Neural progenitor cell (in vitro differentiated cells): ENCODE measurements at regions not wholly inside any gene's neighbourhood (a gene's known extent, or its start where the extent isn't known, plus 50 kb on each side); places are given as distances from the start of the nearest gene placed in this dataset.

ENCODE experiments used
- DNase-seq: peaks from one replicate; pipeline ENCODE4 v3.0.0-alpha.2; 2016; ENCODE audit warnings: low spot score
- H2AFZ ChIP-seq: fragments of 200-600 bp; sonication (generic); replicated peaks from 2 replicates; pipeline ENCODE4 v1.6.1; 2016; ENCODE audit warnings: antibody characterized with exemption
- H3F3A ChIP-seq: fragments of 200-600 bp; sonication (generic); 2 replicates; pipeline ENCODE4 v1.6.1; 2016; ENCODE audit warnings: antibody characterized with exemption, low read depth
- H3K27ac ChIP-seq: fragments of 200-600 bp; sonication (generic); 2 replicates; pipeline ENCODE4 v1.5.1; 2016; ENCODE audit warnings: mild to moderate bottlenecking
- H3K27me3 ChIP-seq: fragments of 200-600 bp; sonication (generic); 2 replicates; pipeline ENCODE4 v1.6.1; 2016; ENCODE audit warnings: mild to moderate bottlenecking, moderate library complexity
- H3K36me3 ChIP-seq: fragments of 200-600 bp; sonication (generic); 2 replicates; pipeline ENCODE4 v1.5.1; 2016
- H3K4me1 ChIP-seq: fragments of 200-600 bp; sonication (generic); 2 replicates; pipeline ENCODE4 v1.6.1; 2016; ENCODE audit warnings: mixed run types
- H3K4me2 ChIP-seq: fragments of 200-600 bp; sonication (generic); 2 replicates; pipeline ENCODE4 v1.6.1; 2016
- H3K4me3 ChIP-seq: fragments of 200-600 bp; sonication (generic); 2 replicates; pipeline ENCODE4 v1.5.1; 2016
- H3K79me2 ChIP-seq: fragments of 200-600 bp; sonication (generic); 2 replicates; pipeline ENCODE4 v1.6.1; 2016; ENCODE audit warnings: low read depth
- H3K9ac ChIP-seq: fragments of 200-600 bp; sonication (generic); 2 replicates; pipeline ENCODE4 v1.6.1; 2016
- H3K9me3 ChIP-seq: fragments of 200-600 bp; sonication (generic); 2 replicates; pipeline ENCODE4 v1.5.1; 2016; ENCODE audit warnings: low read depth
- H4K20me1 ChIP-seq: fragments of 200-600 bp; sonication (generic); 2 replicates; pipeline ENCODE4 v1.6.1; 2016; ENCODE audit warnings: low read depth
- H3K27ac Mint-ChIP-seq: 3 replicates; pipeline ENCODE4 v1.8.0; 2021; ENCODE audit warnings: mixed read lengths
- H3K27me3 Mint-ChIP-seq: 2 replicates; pipeline ENCODE4 v1.8.0; 2022; ENCODE audit warnings: low read depth, mild to moderate bottlenecking, inconsistent platforms, moderate library complexity, mixed read lengths; ENCODE audit not compliant: insufficient read depth
- H3K36me3 Mint-ChIP-seq: 3 replicates; pipeline ENCODE4 v1.8.0; 2021; ENCODE audit warnings: mixed read lengths
- H3K4me1 Mint-ChIP-seq: 3 replicates; pipeline ENCODE4 v1.8.0; 2021; ENCODE audit warnings: mixed read lengths
- H3K4me3 Mint-ChIP-seq: 3 replicates; pipeline ENCODE4 v1.8.0; 2021; ENCODE audit warnings: mild to moderate bottlenecking, moderate library complexity, mixed read lengths
- H3K9me3 Mint-ChIP-seq: 3 replicates; pipeline ENCODE4 v1.8.0; 2020; ENCODE audit warnings: mixed read lengths
- CTCF ChIP-seq: fragments of 200-600 bp; sonication (generic); IDR thresholded peaks from 2 replicates; pipeline ENCODE4 v1.5.1; 2017; ENCODE audit warnings: antibody characterized with exemption, mild to moderate bottlenecking
- EZH2 ChIP-seq: fragments of 200-600 bp; sonication (generic); IDR thresholded peaks from 2 replicates; pipeline ENCODE4 v1.6.1; 2017; ENCODE audit warnings: antibody characterized with exemption, mild to moderate bottlenecking, moderate library complexity
- EZH2phosphoT487 ChIP-seq: fragments of 200-600 bp; sonication (generic); IDR thresholded peaks from 2 replicates; pipeline ENCODE4 v1.6.1; 2017; ENCODE audit warnings: antibody characterized with exemption

GRCh38 chr5:54362992-54363625 is 52.7 kb upstream of the ARL15 start:
- no peak overlapping the region for H2AFZ ChIP-seq
- H3K27ac ChIP-seq = no peak overlapping the region
- Mint-ChIP-seq H3K4me1 (peaks cover 2% of the 10 kb centered on the region), H3K27me3 (peaks cover 3% of the 10 kb centered on the region), H3K27ac (no peak overlapping the region), H3K4me3 (no peak overlapping the region), H3K36me3 (no peaks in the 10 kb centered on the region), H3K9me3 (no peaks in the 10 kb centered on the region)
- no peak for DNase-seq
- no peak overlapping the region for H3K4me3 ChIP-seq
- H3K36me3 ChIP-seq = no peaks in the 10 kb centered on the region
- no peaks in the 10 kb centered on the region for H3K79me2 ChIP-seq
- H3K27me3 ChIP-seq = no peaks in the 10 kb centered on the region
- no peak overlapping the region for H3K9ac ChIP-seq
- H3K9me3 ChIP-seq = no peaks in the 10 kb centered on the region
- H4K20me1 ChIP-seq = no peaks in the 10 kb centered on the region
- TF ChIP-seq CTCF (no peak), EZH2 (no peak), EZH2phosphoT487 (no peak)
- no peaks in the 10 kb centered on the region for H3F3A ChIP-seq
- no peak overlapping the region for H3K4me2 ChIP-seq
- peaks cover 13% of the 10 kb centered on the region for H3K4me1 ChIP-seq

DNA sequence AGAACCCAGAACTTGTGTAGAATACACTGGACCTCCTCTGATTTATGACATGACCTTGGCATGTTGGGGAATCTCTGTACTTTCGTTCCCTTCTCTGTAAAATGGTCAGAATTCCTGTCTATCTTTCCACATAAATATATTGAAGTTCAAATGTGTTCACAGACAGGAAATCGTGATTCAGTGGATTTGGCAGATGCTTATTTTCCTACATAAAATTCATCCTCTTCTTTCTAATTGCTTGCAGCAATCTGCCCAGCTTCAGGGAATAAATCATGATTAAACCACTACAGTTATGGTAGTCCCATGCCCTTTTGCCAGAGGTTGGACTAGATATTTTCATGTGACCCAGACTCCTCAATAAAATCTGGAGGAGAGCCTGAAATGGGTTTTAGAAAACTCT is 52.1 kb upstream of the ARL15 start:
- no peaks in the 10 kb centered on the region for H3K36me3 ChIP-seq
- TF ChIP-seq EZH2 (no peak), CTCF (no peak), EZH2phosphoT487 (no peak)
- Mint-ChIP-seq H3K27me3 (peaks cover 3% of the 10 kb centered on the region), H3K27ac (no peak overlapping the region), H3K4me1 (peaks cover 2% of the 10 kb centered on the region), H3K4me3 (no peak overlapping the region), H3K9me3 (no peaks in the 10 kb centered on the region), H3K36me3 (no peaks in the 10 kb centered on the region)
- H3K4me3 ChIP-seq = no peak overlapping the region
- H3K79me2 ChIP-seq = no peaks in the 10 kb centered on the region
- no peak overlapping the region for H3K9ac ChIP-seq
- no peaks in the 10 kb centered on the region for H3K9me3 ChIP-seq
- no peaks in the 10 kb centered on the region for H4K20me1 ChIP-seq
- no peaks in the 10 kb centered on the region for H3F3A ChIP-seq
- no peak overlapping the region for H3K27ac ChIP-seq
- H3K4me2 ChIP-seq = no peak overlapping the region
- peaks cover 13% of the 10 kb centered on the region for H3K4me1 ChIP-seq
- H2AFZ ChIP-seq = no peak overlapping the region
- no peak for DNase-seq
- H3K27me3 ChIP-seq = no peaks in the 10 kb centered on the region

DNA sequence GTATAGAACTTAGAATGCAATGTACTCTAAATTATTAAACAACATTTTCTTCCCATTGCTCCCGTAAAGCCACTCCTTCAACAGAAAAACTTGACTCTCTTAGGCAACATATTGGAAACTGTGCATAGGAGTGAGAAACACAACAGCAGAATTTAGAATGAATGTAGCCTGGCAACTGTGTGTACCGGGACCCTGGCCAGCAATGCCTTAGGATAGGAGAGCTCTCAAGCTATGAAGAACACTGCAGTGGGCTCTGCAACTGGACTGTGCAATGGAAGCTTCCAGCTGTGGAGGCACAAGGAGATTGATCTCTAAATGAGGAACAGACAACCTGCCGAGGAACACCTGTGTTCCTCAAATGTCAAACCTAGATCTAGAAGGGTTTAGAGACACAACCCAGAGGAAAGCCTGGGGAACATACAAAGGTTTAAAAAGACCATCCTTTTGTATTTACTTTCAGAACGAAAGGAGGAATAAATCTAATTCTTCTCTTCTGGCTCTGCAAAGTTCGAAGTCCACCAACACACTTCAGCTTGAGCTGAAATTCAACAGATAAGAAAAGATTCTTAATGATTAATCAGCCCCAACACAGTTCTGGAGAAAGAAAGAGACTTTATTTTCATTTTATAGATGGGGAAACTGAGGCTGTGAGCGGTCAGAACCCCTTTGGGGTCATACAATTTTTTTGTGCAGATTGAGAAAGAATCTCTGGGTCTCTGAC is 51.5 kb upstream of the ARL15 start:
- Histone ChIP-seq H4K20me1 (no peaks in the 10 kb centered on the region), H3F3A (no peaks in the 10 kb centered on the region), H3K9ac (no peak overlapping the region), H3K4me1 (peaks cover 13% of the 10 kb centered on the region), H3K27me3 (no peaks in the 10 kb centered on the region), H3K4me3 (no peak overlapping the region), H2AFZ (peak overlapping the region; percentile 15), H3K27ac (no peak overlapping the region), H3K9me3 (no peaks in the 10 kb centered on the region), H3K4me2 (no peak overlapping the region), H3K79me2 (no peaks in the 10 kb centered on the region), H3K36me3 (no peaks in the 10 kb centered on the region)
- no peak for DNase-seq
- H3K4me3 Mint-ChIP-seq = no peak overlapping the region
- TF ChIP-seq EZH2phosphoT487 (no peak), CTCF (no peak), EZH2 (no peak)
- no peaks in the 10 kb centered on the region for H3K9me3 Mint-ChIP-seq
- H3K27me3 Mint-ChIP-seq = peaks cover 3% of the 10 kb centered on the region
- H3K4me1 Mint-ChIP-seq = peaks cover 2% of the 10 kb centered on the region
- no peaks in the 10 kb centered on the region for H3K36me3 Mint-ChIP-seq
- H3K27ac Mint-ChIP-seq = no peak overlapping the region
